ENCODE measurements at regions not wholly inside any gene's neighbourhood (a gene's known extent, or its start where the extent isn't known, plus 50 kb on each side); places are given as distances from the start of the nearest gene placed in this dataset.

DNA sequence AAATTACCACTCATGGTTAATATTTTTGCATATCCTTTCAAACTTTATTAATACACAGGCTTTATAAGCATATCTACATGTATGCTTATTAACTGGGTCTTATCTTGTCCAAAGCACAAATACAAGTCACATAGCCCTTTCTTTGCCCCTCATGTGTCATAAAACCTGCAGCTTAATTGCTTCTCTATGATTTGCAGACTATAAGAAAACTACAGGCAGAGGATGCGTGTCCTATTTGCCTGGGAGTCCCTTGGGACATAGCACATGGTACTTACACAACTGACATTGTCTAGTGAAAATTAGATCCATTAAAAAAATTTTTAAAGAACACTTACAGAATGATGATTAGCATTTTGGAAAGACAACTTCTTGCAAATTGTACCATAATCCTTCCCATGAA is 190.5 kb upstream of the PLEKHA5 start:
- H3K23me2 ChIP-seq (ENCODE audit: low read depth, low read length): no peaks in the 10 kb centered on the region
- H3K56ac ChIP-seq (replicated peaks; ENCODE audit: insufficient read length, low read depth, low read length): no peak overlapping the region
- H3K4me1 ChIP-seq (replicated peaks in 1 of 4; ENCODE audit: control insufficient read depth in 3 of 4, insufficient read depth in 4 of 4, low read length in 3 of 4): peaks cover 0 to 9% (median 2%) of the 10 kb centered on the region in 4 experiments; a peak in 3 of 7 replicates
- no peak overlapping the region for H3K14ac ChIP-seq (ENCODE audit: insufficient read length)
- no peak overlapping the region for H2AK5ac ChIP-seq (ENCODE audit: low read depth, low read length)
- no peak overlapping the region for H2BK12ac ChIP-seq (ENCODE audit: low read depth, low read length)
- H3K4ac ChIP-seq (replicated peaks; ENCODE audit: insufficient read length, low read depth, low read length): no peak overlapping the region
- no peaks in the 10 kb centered on the region for H3K9me3 ChIP-seq (ENCODE audit: insufficient read depth in 2 of 2, low read depth in 1 of 2, low read length in 1 of 2)
- no peaks in the 10 kb centered on the region for H3K79me2 ChIP-seq (ENCODE audit: control insufficient read depth in 1 of 2, insufficient read depth in 2 of 2, low read length in 2 of 2)
- H2BK15ac ChIP-seq (ENCODE audit: low read length): no peak overlapping the region
- DNase-seq (ENCODE audit: low read depth in 1 of 2, low spot score in 2 of 2) (no peak), FAIRE-seq (no peak)
- 100% methylated on average over 1 of the region's 1 CpG; no CpG with 5 or more reads in 1 of the 2 experiments for WGBS, 2 experiments (ENCODE audit: extremely low coverage in 1 of 2, insufficient coverage in 1 of 2, insufficient read length in 1 of 2, insufficient replicate concordance in 2 of 2, low coverage in 1 of 2, low lambda C conversion rate in 2 of 2, missing lambda C conversion rate in 1 of 2)
- H3K18ac ChIP-seq (ENCODE audit: extremely low read depth, low read length): no peak overlapping the region
- no peak overlapping the region for H2BK120ac ChIP-seq (replicated peaks; ENCODE audit: low read depth, low read length)
- H3K9ac ChIP-seq (replicated peaks in 1 of 4; ENCODE audit: extremely low read depth in 1 of 4, low read depth in 3 of 4, low read length in 3 of 4): no peak overlapping the region
- H3K4me3 ChIP-seq (ENCODE audit: extremely low read depth in 1 of 4, insufficient read depth in 2 of 4, low read depth in 3 of 4, low read length in 4 of 4): no peak overlapping the region
- H2BK5ac ChIP-seq (ENCODE audit: low read depth, low read length): no peak overlapping the region
- ChIA-PET POLR2A (ENCODE audit: partially characterized antibody) (no interaction called here), CTCF (ENCODE audit: partially characterized antibody) (interaction anchor here (1.3 to 1.7 kb wide), 2 partner anchors 12 to 54 kb away, joined by 3 to 5 read pairs; no protein-coding TSS in a partner anchor)
- no peaks in the 10 kb centered on the region for H3K79me1 ChIP-seq (ENCODE audit: low read depth, low read length)
- no peaks in the 10 kb centered on the region for H4K20me1 ChIP-seq (replicated peaks in 1 of 2; ENCODE audit: control insufficient read depth in 1 of 2, insufficient read depth in 2 of 2, low read length in 2 of 2)
- no peak overlapping the region for H2AFZ ChIP-seq (ENCODE audit: low read length)
- no peak overlapping the region for H3K27ac ChIP-seq (ENCODE audit: low read depth, low read length)
- TF ChIP-seq CTBP2 (IDR thresholded peaks at IDR 0.05; ENCODE audit: borderline replicate concordance, insufficient read depth, insufficient read length, low read length) (no peak), TEAD4 (IDR thresholded peaks at IDR 0.05; ENCODE audit: low read depth, low read length) (no peak), TAF1 (IDR thresholded peaks at IDR 0.05; ENCODE audit: low read depth, low read length) (no peak), NRF1 (IDR thresholded peaks at IDR 0.05; ENCODE audit: low read depth, low read length) (no peak), SIRT6 (IDR thresholded peaks at IDR 0.05; ENCODE audit: low read length) (no peak), POLR2AphosphoS5 (IDR thresholded peaks at IDR 0.05; ENCODE audit: low read depth, low read length) (no peak), SP2 (IDR thresholded peaks at IDR 0.05; ENCODE audit: low read length) (no peak), HDAC2 (IDR thresholded peaks at IDR 0.05; ENCODE audit: borderline replicate concordance in 1 of 2, low read depth in 2 of 2, low read length in 2 of 2) (no peak), SP4 (IDR thresholded peaks at IDR 0.05; ENCODE audit: low read length) (no peak), TAF7 (optimal IDR thresholded peaks at IDR 0.05; ENCODE audit: borderline replicate concordance, low read depth, low read length) (no peak), MAFK (IDR thresholded peaks at IDR 0.05; ENCODE audit: low read depth, low read length) (no peak), EP300 (IDR thresholded peaks at IDR 0.05; ENCODE audit: borderline replicate concordance in 1 of 2, low read depth in 2 of 2, low read length in 2 of 2) (no peak)
- H4K91ac ChIP-seq (replicated peaks; ENCODE audit: insufficient read length, low read length): no peak overlapping the region
- H3K23ac ChIP-seq (ENCODE audit: insufficient read length): no peak overlapping the region
- H4K5ac ChIP-seq (ENCODE audit: insufficient read length, low read depth, low read length): no peak overlapping the region
- H3K27me3 ChIP-seq (replicated peaks in 1 of 4; ENCODE audit: control insufficient read depth in 3 of 4, extremely low read depth in 1 of 4, insufficient read depth in 3 of 4, low read length in 3 of 4): no peaks in the 10 kb centered on the region
- H2BK20ac ChIP-seq (ENCODE audit: low read length): no peak overlapping the region
- no peaks in the 10 kb centered on the region; a peak in 1 of 8 replicates for H3K36me3 ChIP-seq (ENCODE audit: control insufficient read depth in 2 of 4, insufficient read depth in 4 of 4, low read length in 3 of 4)
- no peak overlapping the region for H3K4me2 ChIP-seq (ENCODE audit: insufficient read depth in 1 of 2, low read depth in 2 of 2, low read length in 2 of 2)
- H4K8ac ChIP-seq (ENCODE audit: extremely low read depth, insufficient read depth, low read length): no peak overlapping the region

All from H1 (cell line).